ENCODE measurements at regions not wholly inside any gene's neighbourhood (a gene's known extent, or its start where the extent isn't known, plus 50 kb on each side); places are given as distances from the start of the nearest gene placed in this dataset.
A peak's percentile ranks its signal among the peaks of the same experiment; 100 is the strongest.
"Not testable (repeated sequence)": the region's sequence is repeated elsewhere in the genome, so short reads cannot be mapped to it uniquely, and the experiment has no call there.

DNA sequence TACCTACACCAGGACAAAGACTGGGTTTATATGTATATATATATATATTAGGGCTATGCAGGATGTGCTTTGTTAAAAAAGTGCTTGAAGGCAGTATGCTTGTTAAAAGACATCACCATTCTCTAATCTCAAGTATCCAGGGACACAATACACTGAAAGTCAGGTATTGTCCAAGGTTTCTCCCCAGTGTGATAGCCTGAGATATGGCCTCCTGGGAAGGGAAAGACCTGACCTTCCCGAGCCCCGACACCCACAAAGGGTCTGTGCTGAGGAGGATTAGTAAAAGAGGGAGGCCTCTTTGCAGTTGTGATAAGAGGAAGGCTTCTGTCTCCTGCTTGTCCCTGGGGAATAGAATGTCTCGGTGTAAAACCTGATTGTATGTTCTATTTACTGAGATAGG lies 156.9 kb downstream of the GPX5 start:
- Histone ChIP-seq H3K36me3 (ENCODE audit: control insufficient read depth in 5 of 5, insufficient read depth in 5 of 5, low read length in 5 of 5) (no peaks in the 10 kb centered on the region), H3K27ac (ENCODE audit: low read depth, low read length) (no peak overlapping the region), H3K9ac (ENCODE audit: low read length in 5 of 5) (no peak overlapping the region), H3K4me1 (ENCODE audit: control insufficient read depth in 5 of 5, insufficient read depth in 5 of 5, low read length in 5 of 5) (no peaks in the 10 kb centered on the region), H3K4me3 (ENCODE audit: low read depth in 1 of 5, low read length in 5 of 5) (no peak overlapping the region), H3K27me3 (ENCODE audit: control insufficient read depth in 5 of 5, insufficient read depth in 4 of 5, low read length in 5 of 5) (peaks cover 3 to 14% (median 8%) of the 10 kb centered on the region in 5 donors), H3K9me3 (ENCODE audit: control insufficient read depth in 5 of 5, low read length in 5 of 5) (no peaks in the 10 kb centered on the region)

GRCh38 chr6:28682956-28683685 lies 157.4 kb downstream of the GPX5 start:
- peaks cover 0 to 19% (median 8%) of the 10 kb centered on the region in 5 donors for H3K27me3 ChIP-seq (ENCODE audit: control insufficient read depth in 5 of 5, insufficient read depth in 4 of 5, low read length in 5 of 5)
- not testable (repeated sequence) for H3K9ac ChIP-seq (ENCODE audit: low read length in 5 of 5); H3K4me3 ChIP-seq (ENCODE audit: low read depth in 1 of 5, low read length in 5 of 5)

GRCh38 chr6:28683945-28684538 lies 158.4 kb downstream of the GPX5 start:
- H3K9ac ChIP-seq (ENCODE audit: low read length in 5 of 5) = no peak overlapping the region
- H3K27ac ChIP-seq (ENCODE audit: low read depth, low read length) = no peak overlapping the region
- peaks cover 0 to 19% (median 8%) of the 10 kb centered on the region in 5 donors for H3K27me3 ChIP-seq (ENCODE audit: control insufficient read depth in 5 of 5, insufficient read depth in 4 of 5, low read length in 5 of 5)
- no peak overlapping the region for H3K4me3 ChIP-seq (ENCODE audit: low read depth in 1 of 5, low read length in 5 of 5)
- H3K4me1 ChIP-seq (ENCODE audit: control insufficient read depth in 5 of 5, insufficient read depth in 5 of 5, low read length in 5 of 5) = no peaks in the 10 kb centered on the region
- H3K36me3 ChIP-seq (ENCODE audit: control insufficient read depth in 5 of 5, insufficient read depth in 5 of 5, low read length in 5 of 5) = no peaks in the 10 kb centered on the region
- no peaks in the 10 kb centered on the region for H3K9me3 ChIP-seq (ENCODE audit: control insufficient read depth in 5 of 5, low read length in 5 of 5)

More at GRCh38 chr6:28682956-28683685, 157.4 kb downstream of the GPX5 start:
- not testable (repeated sequence) for H3K36me3 ChIP-seq (ENCODE audit: control insufficient read depth in 5 of 5, insufficient read depth in 5 of 5, low read length in 5 of 5); H3K9me3 ChIP-seq (ENCODE audit: control insufficient read depth in 5 of 5, low read length in 5 of 5); H3K4me1 ChIP-seq (ENCODE audit: control insufficient read depth in 5 of 5, insufficient read depth in 5 of 5, low read length in 5 of 5); H3K27ac ChIP-seq (ENCODE audit: low read depth, low read length)

- Histone ChIP-seq H3K4me3 (ENCODE audit: low read depth in 1 of 5, low read length in 5 of 5) (peak overlapping the region in 2 of 5 donors; percentile 26 to 42), H3K27me3 (ENCODE audit: control insufficient read depth in 5 of 5, insufficient read depth in 4 of 5, low read length in 5 of 5) (peaks cover 0 to 19% (median 8%) of the 10 kb centered on the region in 5 donors)
- not testable (repeated sequence) for H3K9ac ChIP-seq (ENCODE audit: low read length in 5 of 5); H3K27ac ChIP-seq (ENCODE audit: low read depth, low read length); H3K4me1 ChIP-seq (ENCODE audit: control insufficient read depth in 5 of 5, insufficient read depth in 5 of 5, low read length in 5 of 5); H3K9me3 ChIP-seq (ENCODE audit: control insufficient read depth in 5 of 5, low read length in 5 of 5); H3K36me3 ChIP-seq (ENCODE audit: control insufficient read depth in 5 of 5, insufficient read depth in 5 of 5, low read length in 5 of 5)
These were observed 160.3 kb downstream of the GPX5 start for GRCh38 chr6:28685960-28686359.

GRCh38 chr6:28686446-28687027 lies 160.9 kb downstream of the GPX5 start:
- Histone ChIP-seq H3K27me3 (ENCODE audit: control insufficient read depth in 5 of 5, insufficient read depth in 4 of 5, low read length in 5 of 5) (peaks cover 0 to 18% (median 8%) of the 10 kb centered on the region in 5 donors), H3K4me3 (ENCODE audit: low read depth in 1 of 5, low read length in 5 of 5) (peak overlapping the region in 2 of 5 donors; percentile 26 to 42)
- not testable (repeated sequence) for H3K27ac ChIP-seq (ENCODE audit: low read depth, low read length); H3K36me3 ChIP-seq (ENCODE audit: control insufficient read depth in 5 of 5, insufficient read depth in 5 of 5, low read length in 5 of 5); H3K9me3 ChIP-seq (ENCODE audit: control insufficient read depth in 5 of 5, low read length in 5 of 5); H3K9ac ChIP-seq (ENCODE audit: low read length in 5 of 5); H3K4me1 ChIP-seq (ENCODE audit: control insufficient read depth in 5 of 5, insufficient read depth in 5 of 5, low read length in 5 of 5)

GRCh38 chr6:28687309-28687981 lies 161.8 kb downstream of the GPX5 start:
- not testable (repeated sequence) for H3K27ac ChIP-seq (ENCODE audit: low read depth, low read length); H3K36me3 ChIP-seq (ENCODE audit: control insufficient read depth in 5 of 5, insufficient read depth in 5 of 5, low read length in 5 of 5); H3K9me3 ChIP-seq (ENCODE audit: control insufficient read depth in 5 of 5, low read length in 5 of 5); H3K9ac ChIP-seq (ENCODE audit: low read length in 5 of 5); H3K4me3 ChIP-seq (ENCODE audit: low read depth in 1 of 5, low read length in 5 of 5); H3K27me3 ChIP-seq (ENCODE audit: control insufficient read depth in 5 of 5, insufficient read depth in 4 of 5, low read length in 5 of 5); H3K4me1 ChIP-seq (ENCODE audit: control insufficient read depth in 5 of 5, insufficient read depth in 5 of 5, low read length in 5 of 5)

DNA sequence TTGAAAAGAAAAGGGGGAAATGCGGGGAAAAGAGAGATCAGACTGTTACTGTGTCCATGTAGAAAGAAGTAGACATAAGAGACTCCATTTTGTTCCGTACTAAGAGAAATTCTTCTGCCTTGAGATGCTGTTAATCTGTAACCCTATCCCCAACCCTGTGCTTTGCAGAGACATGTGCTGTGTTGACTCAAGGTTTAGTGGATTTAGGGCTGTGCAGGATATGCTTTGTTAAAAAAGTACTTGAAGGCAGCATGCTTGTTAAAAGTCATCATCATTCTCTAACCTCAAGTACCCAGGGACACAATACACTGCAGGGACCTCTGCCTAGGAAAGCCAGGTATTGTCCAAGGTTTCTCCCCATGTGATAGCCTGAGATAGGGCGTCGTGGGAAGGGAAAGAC lies 166.3 kb downstream of the GPX5 start:
- not testable (repeated sequence) for H3K9ac ChIP-seq (ENCODE audit: low read length in 5 of 5); H3K36me3 ChIP-seq (ENCODE audit: control insufficient read depth in 5 of 5, insufficient read depth in 5 of 5, low read length in 5 of 5); H3K4me1 ChIP-seq (ENCODE audit: control insufficient read depth in 5 of 5, insufficient read depth in 5 of 5, low read length in 5 of 5); H3K27ac ChIP-seq (ENCODE audit: low read depth, low read length); H3K4me3 ChIP-seq (ENCODE audit: low read depth in 1 of 5, low read length in 5 of 5); H3K9me3 ChIP-seq (ENCODE audit: control insufficient read depth in 5 of 5, low read length in 5 of 5)
- H3K27me3 ChIP-seq (ENCODE audit: control insufficient read depth in 5 of 5, insufficient read depth in 4 of 5, low read length in 5 of 5) = peaks cover 14 to 41% (median 27%) of the 10 kb centered on the region in 5 donors

DNA sequence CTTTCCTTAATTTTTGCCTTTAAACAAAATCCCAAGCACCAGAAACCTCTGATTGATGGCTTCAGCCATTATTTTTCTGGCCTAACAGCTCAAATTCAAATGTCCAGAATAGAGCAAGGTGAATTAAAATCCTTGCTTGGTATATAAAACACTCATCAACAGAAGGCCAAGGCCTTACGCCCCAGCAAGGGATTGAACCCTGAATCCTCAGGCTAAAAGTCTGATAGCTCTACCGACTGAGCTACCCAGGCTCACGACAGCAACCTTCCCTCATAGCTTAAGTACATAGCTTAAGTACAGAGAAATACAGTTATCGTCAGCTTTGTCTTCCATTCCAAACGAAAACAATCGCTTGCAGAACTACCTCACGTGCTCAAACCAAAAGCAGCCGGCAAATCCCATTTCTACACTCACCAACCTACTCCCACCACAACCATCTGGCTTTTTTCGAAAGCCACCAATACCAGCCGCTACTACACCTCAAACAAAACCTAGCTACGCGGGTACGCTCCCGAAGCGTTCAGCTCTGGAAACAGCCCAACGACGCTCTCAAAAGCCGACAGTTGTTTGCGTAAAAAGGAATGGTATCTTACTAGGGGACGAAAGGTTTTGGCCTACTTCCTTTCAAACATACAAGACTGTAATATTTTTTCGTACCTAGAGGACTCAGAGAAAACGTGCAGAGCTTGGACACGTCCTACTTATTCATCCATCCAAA lies 167.5 kb downstream of the GPX5 start:
- no peak overlapping the region for H3K9ac ChIP-seq (ENCODE audit: low read length in 5 of 5)

GRCh38 chr6:28693751-28694443 lies 168.2 kb downstream of the GPX5 start:
- no peak overlapping the region for H3K27ac ChIP-seq (ENCODE audit: low read depth, low read length)
- H3K27me3 ChIP-seq (ENCODE audit: control insufficient read depth in 5 of 5, insufficient read depth in 4 of 5, low read length in 5 of 5) = peaks cover 17 to 49% (median 36%) of the 10 kb centered on the region in 5 donors
- peaks cover 0 to 3% (median 0%) of the 10 kb centered on the region in 5 donors for H3K4me1 ChIP-seq (ENCODE audit: control insufficient read depth in 5 of 5, insufficient read depth in 5 of 5, low read length in 5 of 5)
- H3K36me3 ChIP-seq (ENCODE audit: control insufficient read depth in 5 of 5, insufficient read depth in 5 of 5, low read length in 5 of 5) = no peaks in the 10 kb centered on the region
- H3K4me3 ChIP-seq (ENCODE audit: low read depth in 1 of 5, low read length in 5 of 5) = no peak overlapping the region
- H3K9ac ChIP-seq (ENCODE audit: low read length in 5 of 5) = no peak overlapping the region
- no peaks in the 10 kb centered on the region for H3K9me3 ChIP-seq (ENCODE audit: control insufficient read depth in 5 of 5, low read length in 5 of 5)

More for the DNA sequence above, 167.5 kb downstream of the GPX5 start:
- H3K9me3 ChIP-seq (ENCODE audit: control insufficient read depth in 5 of 5, low read length in 5 of 5) = no peaks in the 10 kb centered on the region
- H3K27ac ChIP-seq (ENCODE audit: low read depth, low read length) = no peak overlapping the region
- H3K36me3 ChIP-seq (ENCODE audit: control insufficient read depth in 5 of 5, insufficient read depth in 5 of 5, low read length in 5 of 5) = no peaks in the 10 kb centered on the region
- peaks cover 0 to 3% (median 0%) of the 10 kb centered on the region in 5 donors for H3K4me1 ChIP-seq (ENCODE audit: control insufficient read depth in 5 of 5, insufficient read depth in 5 of 5, low read length in 5 of 5)
- H3K27me3 ChIP-seq (ENCODE audit: control insufficient read depth in 5 of 5, insufficient read depth in 4 of 5, low read length in 5 of 5) = peaks cover 17 to 49% (median 36%) of the 10 kb centered on the region in 5 donors
- H3K4me3 ChIP-seq (ENCODE audit: low read depth in 1 of 5, low read length in 5 of 5) = no peak overlapping the region
